HEK293 (cell line): ENCODE measurements at regions not wholly inside any gene's neighbourhood (a gene's known extent, or its start where the extent isn't known, plus 50 kb on each side); places are given as distances from the start of the nearest gene placed in this dataset.

Source experiments
- CTCF ChIP-seq: fragments of 450-650 bp; formaldehyde crosslinking; IDR thresholded peaks from 2 replicates; pipeline ENCODE4 v1.5.1; 2016; ENCODE audit warnings: missing biosample characterization, missing genetic modification characterization
- HOXC10 ChIP-seq: sonication (generic); formaldehyde crosslinking; IDR thresholded peaks from 2 replicates; pipeline ENCODE4 v1.8.1; 2023; ENCODE audit warnings: mild to moderate bottlenecking, missing genetic modification reagents
- ZNF423 ChIP-seq: fragments of 450-650 bp; formaldehyde crosslinking; IDR thresholded peaks from 2 replicates; pipeline ENCODE4 v1.5.1; 2016; ENCODE audit warnings: missing biosample characterization, missing genetic modification characterization
- ZNF549 ChIP-seq: fragments of 450-650 bp; IDR thresholded peaks from 2 replicates; pipeline ENCODE4 v1.5.1; 2018; ENCODE audit warnings: missing biosample characterization, missing genetic modification characterization, mild to moderate bottlenecking, inconsistent platforms, moderate library complexity
- ZNF670 ChIP-seq: fragments of 450-650 bp; formaldehyde crosslinking; IDR thresholded peaks from 2 replicates; pipeline ENCODE4 v1.5.1; 2016; ENCODE audit warnings: missing biosample characterization, missing genetic modification characterization, low read depth
- ZSCAN18 ChIP-seq: fragments of 450-650 bp; formaldehyde crosslinking; IDR thresholded peaks from 2 replicates; pipeline ENCODE4 v1.5.1; 2016; ENCODE audit warnings: missing biosample characterization, missing genetic modification characterization

- TF ChIP-seq CTCF (tag by site-specific recombination) = no peak
- no peak for TF ChIP-seq ZNF423 (tag by site-specific recombination)
- no peak for TF ChIP-seq HOXC10 (CRISPR knock-in tag)
- no peak for TF ChIP-seq ZNF549
- TF ChIP-seq ZSCAN18 = no peak
- no peak for TF ChIP-seq ZNF670 (tag by site-specific recombination)
These were observed 596.0 kb downstream of the COL12A1 start for GRCh38 chr6:74609871-74610270.
